GM18511 (cell line): ENCODE measurements at regions not wholly inside any gene's neighbourhood (a gene's known extent, or its start where the extent isn't known, plus 50 kb on each side); places are given as distances from the start of the nearest gene placed in this dataset.
"Not testable (repeated sequence)": the region's sequence is repeated elsewhere in the genome, so short reads cannot be mapped to it uniquely, and the experiment has no call there.

Experiments used
- ATAC-seq: cut with Tn5 transposase; IDR thresholded peaks from one replicate; pipeline ENCODE4 v1.9.1; 2021; ENCODE audit warnings: mild to moderate bottlenecking, moderate library complexity; ENCODE audit not compliant: unreplicated experiment

- ATAC-seq = no peak
These were observed 52.9 kb upstream of the HDDC2 start for GRCh38 chr6:125354649-125355048.

- peak; percentile 50 for ATAC-seq
These were observed 55.1 kb upstream of the HDDC2 start for GRCh38 chr6:125356884-125357283.

- peak; percentile 51 for ATAC-seq
These were observed 55.9 kb upstream of the HDDC2 start for GRCh38 chr6:125357515-125358256.

- ATAC-seq = no peak
These were observed 57.1 kb upstream of the HDDC2 start for GRCh38 chr6:125358898-125359297.

GRCh38 chr6:125361868-125362267 is 60.1 kb upstream of the HDDC2 start:
- ATAC-seq = no peak

GRCh38 chr6:125363039-125363823 is 61.5 kb upstream of the HDDC2 start:
- no peak for ATAC-seq

GRCh38 chr6:125363824-125364165 is 62.0 kb upstream of the HDDC2 start:
- no peak for ATAC-seq

GRCh38 chr6:125365230-125365629 is 63.5 kb upstream of the HDDC2 start:
- no peak for ATAC-seq

- ATAC-seq = no peak
These were observed 65.4 kb upstream of the HDDC2 start for GRCh38 chr6:125367036-125367782.

GRCh38 chr6:125370343-125370742 is 68.6 kb upstream of the HDDC2 start:
- no peak for ATAC-seq

GRCh38 chr6:125375013-125375412 is 73.2 kb upstream of the HDDC2 start:
- no peak for ATAC-seq

- no peak for ATAC-seq
These were observed 74.1 kb upstream of the HDDC2 start for GRCh38 chr6:125375821-125376220.

- ATAC-seq = no peak
These were observed 75.9 kb upstream of the HDDC2 start for GRCh38 chr6:125377621-125378020.

- ATAC-seq = no peak
These were observed 77.4 kb upstream of the HDDC2 start for GRCh38 chr6:125379174-125379573.

GRCh38 chr6:125380474-125380873 is 78.7 kb upstream of the HDDC2 start:
- no peak for ATAC-seq

- not testable (repeated sequence) for ATAC-seq
These were observed 84.6 kb upstream of the HDDC2 start for GRCh38 chr6:125386337-125386736.

GRCh38 chr6:125392682-125393081 is 90.9 kb upstream of the HDDC2 start:
- peak; percentile 84 for ATAC-seq

GRCh38 chr6:125393449-125393858 is 91.7 kb upstream of the HDDC2 start:
- peak; percentile 80 for ATAC-seq

GRCh38 chr6:125406741-125407140 is 105.0 kb upstream of the HDDC2 start:
- no peak for ATAC-seq

GRCh38 chr6:125414507-125414906 is 112.7 kb upstream of the HDDC2 start:
- ATAC-seq = no peak

- no peak for ATAC-seq
These were observed 114.1 kb upstream of the HDDC2 start for GRCh38 chr6:125415913-125416312.

- no peak for ATAC-seq
These were observed 120.1 kb upstream of the HDDC2 start for GRCh38 chr6:125421836-125422235.
